Prostate gland (tissue), 2 donors: ENCODE measurements at regions not wholly inside any gene's neighbourhood (a gene's known extent, or its start where the extent isn't known, plus 50 kb on each side); places are given as distances from the start of the nearest gene placed in this dataset.

ENCODE experiments used
- POLR2A ChIP-seq: fragments of 450-650 bp; IDR thresholded peaks from one replicate; pipeline ENCODE4 v1.6.1; 2016; ENCODE audit warnings: antibody characterized with exemption, mild to moderate bottlenecking
- POLR2AphosphoS5 ChIP-seq: sonication (generic); formaldehyde crosslinking; IDR thresholded peaks from one replicate; pipeline ENCODE4 v1.6.1; 2017; ENCODE audit warnings: antibody characterized with exemption
- TF ChIP-seq, protein P1 (sequence below), 4 experiments: fragments of 200-600 bp in 2 of 4; fragments of 450-650 bp in 2 of 4; sonication (generic) in 2 of 4; IDR thresholded peaks; 1 replicate in 3 of 4; 2 replicates in 1 of 4; pipeline ENCODE4 v1.5.1; 2016 to 2019; ENCODE audit warnings: antibody characterized with exemption in 4 of 4, mild to moderate bottlenecking in 2 of 4, moderate library complexity in 2 of 4

DNA sequence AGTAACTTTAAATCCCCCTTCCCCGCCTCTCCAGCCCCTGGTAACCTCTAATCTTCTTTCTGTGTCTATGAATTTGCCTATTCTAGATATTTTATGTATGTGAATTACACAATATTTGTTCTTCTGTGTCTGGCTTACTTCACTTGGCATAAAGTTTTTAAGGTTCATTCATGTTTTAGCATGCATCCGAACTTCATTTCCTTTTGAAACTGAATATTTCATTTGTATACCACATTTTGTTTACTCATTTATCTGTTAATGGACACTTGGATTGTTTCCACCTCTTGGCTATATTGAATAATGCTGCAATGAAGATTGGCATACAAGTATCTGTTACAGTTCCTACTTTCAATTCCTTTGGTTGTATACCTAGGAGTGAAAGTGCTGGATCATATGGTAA is 205.3 kb downstream of the TM2D1 start:
- TF ChIP-seq POLR2AphosphoS5 (no peak), POLR2A (no peak)
- TF ChIP-seq, protein P1, sequence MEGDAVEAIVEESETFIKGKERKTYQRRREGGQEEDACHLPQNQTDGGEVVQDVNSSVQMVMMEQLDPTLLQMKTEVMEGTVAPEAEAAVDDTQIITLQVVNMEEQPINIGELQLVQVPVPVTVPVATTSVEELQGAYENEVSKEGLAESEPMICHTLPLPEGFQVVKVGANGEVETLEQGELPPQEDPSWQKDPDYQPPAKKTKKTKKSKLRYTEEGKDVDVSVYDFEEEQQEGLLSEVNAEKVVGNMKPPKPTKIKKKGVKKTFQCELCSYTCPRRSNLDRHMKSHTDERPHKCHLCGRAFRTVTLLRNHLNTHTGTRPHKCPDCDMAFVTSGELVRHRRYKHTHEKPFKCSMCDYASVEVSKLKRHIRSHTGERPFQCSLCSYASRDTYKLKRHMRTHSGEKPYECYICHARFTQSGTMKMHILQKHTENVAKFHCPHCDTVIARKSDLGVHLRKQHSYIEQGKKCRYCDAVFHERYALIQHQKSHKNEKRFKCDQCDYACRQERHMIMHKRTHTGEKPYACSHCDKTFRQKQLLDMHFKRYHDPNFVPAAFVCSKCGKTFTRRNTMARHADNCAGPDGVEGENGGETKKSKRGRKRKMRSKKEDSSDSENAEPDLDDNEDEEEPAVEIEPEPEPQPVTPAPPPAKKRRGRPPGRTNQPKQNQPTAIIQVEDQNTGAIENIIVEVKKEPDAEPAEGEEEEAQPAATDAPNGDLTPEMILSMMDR (IDR thresholded peaks at IDR 0.05): no peak
